ENCODE measurements at regions not wholly inside any gene's neighbourhood (a gene's known extent, or its start where the extent isn't known, plus 50 kb on each side); places are given as distances from the start of the nearest gene placed in this dataset.

DNA sequence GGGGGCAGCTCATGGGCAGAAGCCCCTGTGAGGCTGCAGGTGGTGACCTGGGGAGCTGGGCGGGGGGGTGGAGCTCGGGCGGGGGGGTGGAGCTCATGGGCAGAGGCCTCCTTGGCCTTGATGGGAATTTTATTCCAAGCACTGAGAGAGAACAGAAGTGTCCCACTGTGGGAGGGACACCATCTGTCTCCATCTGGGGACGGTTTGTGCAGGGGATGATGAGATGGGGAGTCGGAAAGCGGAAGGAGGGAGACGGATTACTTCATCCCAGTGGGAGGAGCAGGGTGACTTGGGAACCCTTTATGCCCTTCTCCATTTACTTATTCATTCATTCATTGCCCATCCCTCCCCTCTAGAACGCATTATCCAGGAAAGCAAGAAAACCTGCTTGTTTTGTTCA is 304.7 kb downstream of the ADGRD1 start:
- no peak overlapping the region for H3K27ac ChIP-seq
- TF ChIP-seq, protein P1, sequence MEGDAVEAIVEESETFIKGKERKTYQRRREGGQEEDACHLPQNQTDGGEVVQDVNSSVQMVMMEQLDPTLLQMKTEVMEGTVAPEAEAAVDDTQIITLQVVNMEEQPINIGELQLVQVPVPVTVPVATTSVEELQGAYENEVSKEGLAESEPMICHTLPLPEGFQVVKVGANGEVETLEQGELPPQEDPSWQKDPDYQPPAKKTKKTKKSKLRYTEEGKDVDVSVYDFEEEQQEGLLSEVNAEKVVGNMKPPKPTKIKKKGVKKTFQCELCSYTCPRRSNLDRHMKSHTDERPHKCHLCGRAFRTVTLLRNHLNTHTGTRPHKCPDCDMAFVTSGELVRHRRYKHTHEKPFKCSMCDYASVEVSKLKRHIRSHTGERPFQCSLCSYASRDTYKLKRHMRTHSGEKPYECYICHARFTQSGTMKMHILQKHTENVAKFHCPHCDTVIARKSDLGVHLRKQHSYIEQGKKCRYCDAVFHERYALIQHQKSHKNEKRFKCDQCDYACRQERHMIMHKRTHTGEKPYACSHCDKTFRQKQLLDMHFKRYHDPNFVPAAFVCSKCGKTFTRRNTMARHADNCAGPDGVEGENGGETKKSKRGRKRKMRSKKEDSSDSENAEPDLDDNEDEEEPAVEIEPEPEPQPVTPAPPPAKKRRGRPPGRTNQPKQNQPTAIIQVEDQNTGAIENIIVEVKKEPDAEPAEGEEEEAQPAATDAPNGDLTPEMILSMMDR (IDR thresholded peaks at IDR 0.05 in 4 of 5, conservative IDR thresholded peaks at IDR 0.05 in 1 of 5) = no peak
- no peak for TF ChIP-seq POLR2A (IDR thresholded peaks at IDR 0.05)
- no peak overlapping the region for H3K4me3 ChIP-seq
- in situ Hi-C loops (cut with MboI; ENCODE audit: low sequenced_read_pairs in 4 of 4) = no loop called here
- H3K9me3 ChIP-seq = no peaks in the 10 kb centered on the region
- ATAC-seq = no peak
- no peak for DNase-seq
- H3K36me3 ChIP-seq = no peaks in the 10 kb centered on the region
- peaks cover 0 to 3% (median 3%) of the 10 kb centered on the region in 3 donors for H3K27me3 ChIP-seq
- no peaks in the 10 kb centered on the region for H3K4me1 ChIP-seq
- intact Hi-C loops (cut with DNase I; ENCODE audit: low total_unique reads) = no loop called here

DNA sequence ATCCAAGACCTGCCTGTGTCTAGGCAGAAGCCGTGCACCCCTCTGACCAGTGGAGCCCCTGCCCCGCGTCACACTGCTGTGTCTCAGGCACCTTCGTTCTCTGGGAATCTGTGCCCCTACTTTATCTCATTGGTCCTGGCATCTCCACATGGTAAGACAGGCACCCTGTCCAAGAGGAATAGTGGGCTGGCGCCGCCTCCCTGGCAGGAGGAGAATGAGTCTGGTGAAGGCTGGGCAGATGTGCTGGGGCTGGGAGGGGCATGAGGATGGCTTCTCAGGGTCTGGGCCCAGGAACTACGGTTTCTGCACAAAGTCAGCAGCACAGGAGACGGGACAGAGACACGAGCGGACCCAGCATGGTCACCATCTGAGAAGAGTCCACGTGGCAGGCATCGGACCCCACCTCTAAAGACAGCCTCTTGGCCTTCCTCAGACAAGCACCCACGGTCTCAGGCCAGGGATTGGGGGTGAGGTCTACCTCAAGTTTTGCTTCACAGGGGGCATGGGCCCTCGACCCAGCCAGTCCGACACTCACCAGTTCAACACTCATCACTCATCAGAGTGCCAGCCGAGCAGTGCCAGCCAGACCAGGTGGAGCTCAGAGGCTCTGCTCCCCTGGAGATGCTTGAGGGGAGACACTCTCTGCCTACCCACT is 306.7 kb downstream of the ADGRD1 start:
- TF ChIP-seq, protein P1 (IDR thresholded peaks at IDR 0.05 in 4 of 5, conservative IDR thresholded peaks at IDR 0.05 in 1 of 5) = no peak
- no peak for TF ChIP-seq POLR2A (IDR thresholded peaks at IDR 0.05)
- intact Hi-C loops (cut with DNase I; ENCODE audit: low total_unique reads) = no loop called here
- no peak overlapping the region for H3K27ac ChIP-seq
- no peaks in the 10 kb centered on the region for H3K9me3 ChIP-seq
- no peaks in the 10 kb centered on the region for H3K4me1 ChIP-seq
- no peak for DNase-seq
- H3K27me3 ChIP-seq = peaks cover 0 to 3% (median 3%) of the 10 kb centered on the region in 3 donors
- H3K36me3 ChIP-seq = no peaks in the 10 kb centered on the region
- no peak overlapping the region for H3K4me3 ChIP-seq
- ATAC-seq = no peak
- in situ Hi-C loops (cut with MboI; ENCODE audit: low sequenced_read_pairs in 4 of 4) = no loop called here

DNA sequence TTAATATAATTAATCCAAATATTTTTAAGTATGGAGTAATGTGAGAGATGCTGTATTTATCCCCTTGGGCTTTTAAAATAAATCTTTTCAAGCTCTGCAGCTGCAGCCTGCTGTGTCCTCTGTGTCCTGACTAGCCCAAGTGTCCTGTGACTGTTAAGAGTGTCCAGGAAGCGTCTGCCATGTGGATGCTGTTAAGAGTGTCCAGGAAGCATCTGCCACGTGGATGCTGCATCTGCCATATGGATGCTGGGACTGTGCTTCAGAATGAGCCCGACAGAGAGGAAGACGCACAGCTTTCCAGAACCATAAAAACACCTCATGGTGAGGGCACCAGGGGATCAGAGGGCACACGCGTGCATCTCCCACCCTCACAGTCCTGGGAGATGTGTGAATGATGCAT is 307.2 kb downstream of the ADGRD1 start:
- Histone ChIP-seq H3K9me3 (no peaks in the 10 kb centered on the region), H3K27me3 (peaks cover 0 to 3% (median 3%) of the 10 kb centered on the region in 3 donors), H3K27ac (no peak overlapping the region), H3K36me3 (no peaks in the 10 kb centered on the region), H3K4me3 (no peak overlapping the region), H3K4me1 (no peaks in the 10 kb centered on the region)
- in situ Hi-C loops (cut with MboI; ENCODE audit: low sequenced_read_pairs in 4 of 4) (no loop called here), intact Hi-C loops (cut with DNase I; ENCODE audit: low total_unique reads) (no loop called here)
- TF ChIP-seq POLR2A (IDR thresholded peaks at IDR 0.05) = no peak
- TF ChIP-seq, protein P1 (IDR thresholded peaks at IDR 0.05 in 4 of 5, conservative IDR thresholded peaks at IDR 0.05 in 1 of 5) = no peak
- DNase-seq (no peak), ATAC-seq (no peak)

DNA sequence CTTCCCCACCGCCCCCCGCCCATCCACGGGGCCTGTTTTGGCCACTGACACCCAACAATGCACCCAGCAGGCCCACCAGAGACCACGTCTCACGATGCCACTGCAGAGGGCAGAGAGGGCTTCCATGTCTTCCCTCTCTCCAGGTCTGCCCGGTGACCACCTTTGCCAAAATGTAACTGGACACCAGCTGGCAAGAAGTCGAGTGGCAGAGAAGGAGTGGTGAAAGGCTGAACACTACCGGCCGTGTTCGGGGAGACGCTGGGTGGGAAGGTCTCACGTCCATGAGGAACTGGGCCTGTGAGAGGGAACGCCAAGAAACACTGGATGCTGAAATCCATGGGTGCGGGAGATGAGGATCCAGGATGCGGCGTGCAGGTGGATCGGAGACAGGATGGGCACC is 308.2 kb downstream of the ADGRD1 start:
- Histone ChIP-seq H3K4me1 (no peaks in the 10 kb centered on the region), H3K27me3 (peaks cover 0 to 3% (median 3%) of the 10 kb centered on the region in 3 donors), H3K9me3 (no peaks in the 10 kb centered on the region), H3K36me3 (no peaks in the 10 kb centered on the region), H3K27ac (no peak overlapping the region), H3K4me3 (no peak overlapping the region)
- no peak for TF ChIP-seq POLR2A (IDR thresholded peaks at IDR 0.05)
- TF ChIP-seq, protein P1 (IDR thresholded peaks at IDR 0.05 in 4 of 5, conservative IDR thresholded peaks at IDR 0.05 in 1 of 5) = no peak
- intact Hi-C loops (cut with DNase I; ENCODE audit: low total_unique reads) = no loop called here
- DNase-seq (no peak), ATAC-seq (no peak)
- in situ Hi-C loops (cut with MboI; ENCODE audit: low sequenced_read_pairs in 4 of 4) = no loop called here

DNA sequence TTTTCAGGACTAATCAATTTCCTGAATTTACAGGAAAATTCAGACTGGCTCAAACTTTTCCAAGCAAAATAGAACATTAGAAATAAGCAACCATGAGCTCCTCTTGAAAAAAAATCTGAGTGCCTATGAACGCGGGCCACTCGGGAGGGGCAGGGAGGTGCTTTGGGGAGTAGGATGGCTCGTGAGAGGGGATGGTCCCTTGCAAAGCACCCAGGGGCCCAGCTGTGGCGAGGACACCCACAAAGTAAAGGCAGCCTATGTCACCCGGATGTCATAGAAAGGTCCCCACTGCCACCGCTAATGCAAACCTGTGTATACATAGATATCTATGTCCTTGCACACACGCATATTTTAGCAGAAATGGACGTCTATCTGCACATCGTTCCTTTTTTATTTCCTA is 309.9 kb downstream of the ADGRD1 start:
- no peak for TF ChIP-seq POLR2A (IDR thresholded peaks at IDR 0.05)
- TF ChIP-seq, protein P1 (IDR thresholded peaks at IDR 0.05 in 4 of 5, conservative IDR thresholded peaks at IDR 0.05 in 1 of 5) = no peak
- Histone ChIP-seq H3K9me3 (no peaks in the 10 kb centered on the region), H3K27ac (no peak overlapping the region), H3K4me1 (peaks cover 0 to 6% of the 10 kb centered on the region in 2 donors), H3K36me3 (no peaks in the 10 kb centered on the region), H3K4me3 (no peak overlapping the region), H3K27me3 (no peaks in the 10 kb centered on the region)
- ATAC-seq (no peak), DNase-seq (no peak)
- intact Hi-C loops (cut with DNase I; ENCODE audit: low total_unique reads) (no loop called here), in situ Hi-C loops (cut with MboI; ENCODE audit: low sequenced_read_pairs in 4 of 4) (no loop called here)

Measured in gastrocnemius medialis (tissue), 4 donors.